C4-2B (cell line): ENCODE measurements at regions not wholly inside any gene's neighbourhood (a gene's known extent, or its start where the extent isn't known, plus 50 kb on each side); places are given as distances from the start of the nearest gene placed in this dataset.
"Not testable (repeated sequence)": the region's sequence is repeated elsewhere in the genome, so short reads cannot be mapped to it uniquely, and the experiment has no call there.

Source experiments
- H3K27ac ChIP-seq: fragments of 450-650 bp; 2 replicates; pipeline ENCODE4 v1.5.1; 2017
- ZFX ChIP-seq: fragments of 450-650 bp; IDR thresholded peaks from 2 replicates; pipeline ENCODE4 v1.6.1; 2017
- TF ChIP-seq, protein P1 (sequence below): fragments of 450-650 bp; conservative IDR thresholded peaks from 2 replicates; pipeline ENCODE4 v1.5.1; 2017; ENCODE audit warnings: mild to moderate bottlenecking

GRCh38 chr2:239818531-239819011 lies 206.6 kb downstream of the NDUFA10 start:
- no peak for TF ChIP-seq ZFX
- TF ChIP-seq, protein P1, sequence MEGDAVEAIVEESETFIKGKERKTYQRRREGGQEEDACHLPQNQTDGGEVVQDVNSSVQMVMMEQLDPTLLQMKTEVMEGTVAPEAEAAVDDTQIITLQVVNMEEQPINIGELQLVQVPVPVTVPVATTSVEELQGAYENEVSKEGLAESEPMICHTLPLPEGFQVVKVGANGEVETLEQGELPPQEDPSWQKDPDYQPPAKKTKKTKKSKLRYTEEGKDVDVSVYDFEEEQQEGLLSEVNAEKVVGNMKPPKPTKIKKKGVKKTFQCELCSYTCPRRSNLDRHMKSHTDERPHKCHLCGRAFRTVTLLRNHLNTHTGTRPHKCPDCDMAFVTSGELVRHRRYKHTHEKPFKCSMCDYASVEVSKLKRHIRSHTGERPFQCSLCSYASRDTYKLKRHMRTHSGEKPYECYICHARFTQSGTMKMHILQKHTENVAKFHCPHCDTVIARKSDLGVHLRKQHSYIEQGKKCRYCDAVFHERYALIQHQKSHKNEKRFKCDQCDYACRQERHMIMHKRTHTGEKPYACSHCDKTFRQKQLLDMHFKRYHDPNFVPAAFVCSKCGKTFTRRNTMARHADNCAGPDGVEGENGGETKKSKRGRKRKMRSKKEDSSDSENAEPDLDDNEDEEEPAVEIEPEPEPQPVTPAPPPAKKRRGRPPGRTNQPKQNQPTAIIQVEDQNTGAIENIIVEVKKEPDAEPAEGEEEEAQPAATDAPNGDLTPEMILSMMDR = no peak
- H3K27ac ChIP-seq = no peak overlapping the region

DNA sequence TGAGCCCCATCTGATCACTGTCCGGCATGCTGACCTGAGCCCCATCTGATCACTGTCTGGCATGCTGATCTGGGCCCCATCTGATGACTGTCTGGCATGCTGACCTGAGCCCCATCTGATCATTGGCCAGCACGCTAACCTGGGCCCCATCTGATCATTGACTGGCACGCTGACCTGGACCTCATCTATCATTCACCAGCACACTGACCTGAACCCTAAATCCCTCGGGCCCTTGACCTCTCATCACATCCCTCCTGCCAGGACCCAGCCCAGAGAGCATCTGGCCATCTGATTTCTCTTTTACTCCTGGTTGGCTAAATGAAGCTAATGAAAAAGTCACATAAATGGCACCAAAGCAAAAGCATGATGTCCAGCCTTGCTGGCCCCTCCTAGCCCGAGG lies 207.1 kb downstream of the NDUFA10 start:
- TF ChIP-seq, protein P1 = no peak
- TF ChIP-seq ZFX = no peak
- H3K27ac ChIP-seq = no peak overlapping the region

DNA sequence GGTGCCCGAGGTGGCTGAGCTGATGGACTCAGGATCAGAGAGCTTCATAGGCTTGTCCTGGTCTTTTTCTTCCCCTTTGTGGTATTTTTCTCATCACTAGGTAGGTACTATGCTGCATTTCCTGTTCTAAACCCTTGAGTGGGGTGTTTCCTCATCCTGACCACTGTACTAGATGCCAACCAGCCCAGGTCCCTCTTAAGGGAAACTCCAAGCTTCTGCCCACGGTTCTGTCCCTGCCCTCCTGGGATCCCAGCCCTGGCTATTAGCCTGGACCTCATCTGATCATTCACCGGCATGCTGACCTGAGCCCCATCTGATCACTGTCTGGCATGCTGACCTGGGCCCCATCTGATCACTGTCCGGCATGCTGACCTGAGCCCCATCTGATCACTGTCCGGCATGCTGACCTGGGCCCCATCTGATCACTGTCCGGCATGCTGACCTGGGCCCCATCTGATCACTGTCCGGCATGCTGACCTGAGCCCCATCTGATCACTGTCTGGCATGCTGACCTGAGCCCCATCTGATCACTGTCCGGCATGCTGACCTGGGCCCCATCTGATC lies 207.6 kb downstream of the NDUFA10 start:
- not testable (repeated sequence) for H3K27ac ChIP-seq

- H3K27ac ChIP-seq = no peak overlapping the region
- TF ChIP-seq ZFX = no peak
- TF ChIP-seq, protein P1 = no peak
Observed at GRCh38 chr2:239816576-239817467, 208.3 kb downstream of the NDUFA10 start.

DNA sequence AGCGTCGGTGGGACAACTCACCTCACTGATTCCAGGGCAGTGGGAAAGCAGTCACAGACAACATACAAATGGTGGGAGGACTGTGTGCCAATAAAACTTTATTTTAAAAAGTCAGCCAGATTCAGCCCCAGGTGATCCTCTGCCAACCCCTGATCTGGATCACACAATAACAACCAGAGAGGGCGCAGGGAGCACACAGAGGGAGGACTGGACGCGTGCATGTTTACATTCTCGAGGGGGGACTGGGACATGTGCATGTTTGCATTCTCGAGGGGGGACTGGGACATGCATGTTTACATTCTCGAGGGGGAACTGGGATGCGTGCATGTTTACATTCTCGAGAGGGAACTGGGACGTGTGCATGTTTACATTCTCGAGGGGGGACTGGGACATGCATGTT lies 209.5 kb downstream of the NDUFA10 start:
- no peak overlapping the region for H3K27ac ChIP-seq
- TF ChIP-seq, protein P1 = no peak
- TF ChIP-seq ZFX = no peak

DNA sequence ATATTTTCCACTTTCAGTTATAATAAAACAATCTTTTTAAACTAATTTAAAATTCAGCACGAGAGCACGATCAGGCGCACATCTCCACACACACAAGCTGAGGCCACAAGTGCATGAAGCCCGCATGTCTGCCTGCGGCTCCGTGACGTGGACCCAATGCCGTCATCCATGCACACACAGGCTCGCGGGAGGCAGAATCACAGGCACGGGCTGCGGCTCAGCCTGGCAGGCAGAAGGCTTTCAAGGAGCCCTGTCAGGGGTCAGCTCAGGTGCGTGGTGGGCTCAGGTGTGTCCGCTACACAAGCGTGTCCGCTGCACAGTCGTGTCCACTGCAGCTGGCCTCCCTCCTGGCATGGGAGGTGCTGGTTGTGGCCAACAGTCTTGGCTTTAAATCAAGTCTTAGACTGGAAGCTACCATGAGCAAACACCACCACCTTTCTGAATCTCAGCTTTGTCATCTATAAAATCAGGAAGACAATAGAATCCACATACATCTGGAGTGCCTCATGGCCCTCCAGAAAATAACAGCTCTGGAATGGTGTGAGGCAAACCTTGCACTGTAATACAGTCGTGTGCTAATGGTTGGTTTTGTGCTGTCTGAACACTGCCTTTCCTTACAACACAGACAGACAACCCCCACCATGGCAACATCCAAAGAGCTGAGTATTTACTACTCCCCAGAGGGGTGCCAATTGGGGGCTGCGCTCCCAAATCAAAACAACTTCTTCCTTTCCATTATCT lies 210.1 kb downstream of the NDUFA10 start:
- H3K27ac ChIP-seq = no peak overlapping the region
- TF ChIP-seq, protein P1 = no peak
- no peak for TF ChIP-seq ZFX

DNA sequence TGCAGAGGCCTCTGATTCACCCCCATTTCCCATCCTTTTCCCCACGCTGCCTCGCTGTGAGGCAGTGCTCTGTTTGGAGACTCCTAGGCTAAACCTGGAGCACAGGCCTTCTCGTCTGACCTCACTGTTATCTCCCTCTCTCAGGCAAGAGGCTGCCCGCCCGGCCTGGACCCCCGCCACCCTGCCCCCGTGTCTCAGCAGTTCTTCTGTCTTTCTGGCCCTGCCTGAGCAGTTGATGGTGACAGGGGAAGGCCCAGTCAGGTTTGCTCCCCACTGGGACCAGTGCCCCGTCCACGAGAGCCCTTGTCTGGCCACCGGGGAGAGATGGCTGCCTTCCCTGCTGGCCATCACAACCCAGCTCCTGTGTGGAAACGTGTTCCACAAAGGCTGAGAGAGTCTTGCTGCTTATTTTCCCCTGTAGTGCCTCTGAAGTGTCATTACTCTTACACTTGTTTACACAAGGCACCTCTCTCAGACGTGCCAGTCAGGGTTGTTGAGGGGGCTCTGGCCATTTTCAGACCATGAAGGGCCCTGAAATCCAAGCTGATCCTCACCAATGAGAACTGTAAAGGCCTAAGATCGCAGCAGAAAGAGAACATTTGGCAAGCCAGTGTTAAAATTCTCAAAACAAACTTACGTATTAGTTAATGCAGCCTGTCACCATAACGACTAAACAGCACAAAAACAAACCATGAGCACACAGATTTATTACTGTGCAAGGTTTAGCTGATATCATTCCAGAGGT lies 210.9 kb downstream of the NDUFA10 start:
- H3K27ac ChIP-seq = no peak overlapping the region
- no peak for TF ChIP-seq ZFX
- TF ChIP-seq, protein P1 = no peak
